HG02763 (cell line): ENCODE measurements at regions not wholly inside any gene's neighbourhood (a gene's known extent, or its start where the extent isn't known, plus 50 kb on each side); places are given as distances from the start of the nearest gene placed in this dataset.

Experiments
- ATAC-seq: cut with Tn5 transposase; IDR thresholded peaks from one replicate; pipeline ENCODE4 v1.9.1; 2021; ENCODE audit warnings: mild to moderate bottlenecking, moderate library complexity; ENCODE audit not compliant: unreplicated experiment

- no peak for ATAC-seq
These were observed 172.8 kb downstream of the PTGER3 start for GRCh38 chr1:70874818-70875217.

GRCh38 chr1:70877343-70877742 is 170.3 kb downstream of the PTGER3 start:
- ATAC-seq: no peak

GRCh38 chr1:70887936-70888335 is 159.7 kb downstream of the PTGER3 start:
- no peak for ATAC-seq

DNA sequence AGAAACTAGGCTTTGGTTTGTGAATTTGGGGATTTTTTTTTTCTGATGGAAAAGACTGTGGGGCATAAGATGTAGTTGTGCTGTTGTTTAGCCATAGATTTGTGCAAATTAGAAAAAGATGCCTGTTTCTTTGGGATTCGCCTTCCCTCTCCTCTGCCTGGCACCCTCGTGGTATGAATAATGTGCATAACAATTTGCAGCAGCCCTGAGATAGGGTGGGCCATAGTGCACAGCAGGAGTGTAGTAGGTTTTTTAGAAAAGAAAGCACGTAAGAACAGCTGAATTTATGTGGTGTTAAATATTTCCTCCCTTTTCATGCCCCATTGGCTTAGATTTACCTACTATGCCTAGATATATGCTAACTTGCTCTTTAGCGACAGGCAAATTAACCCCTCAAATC is 158.9 kb downstream of the PTGER3 start:
- ATAC-seq: no peak

- no peak for ATAC-seq
These were observed 157.2 kb downstream of the PTGER3 start for GRCh38 chr1:70890408-70890807.

DNA sequence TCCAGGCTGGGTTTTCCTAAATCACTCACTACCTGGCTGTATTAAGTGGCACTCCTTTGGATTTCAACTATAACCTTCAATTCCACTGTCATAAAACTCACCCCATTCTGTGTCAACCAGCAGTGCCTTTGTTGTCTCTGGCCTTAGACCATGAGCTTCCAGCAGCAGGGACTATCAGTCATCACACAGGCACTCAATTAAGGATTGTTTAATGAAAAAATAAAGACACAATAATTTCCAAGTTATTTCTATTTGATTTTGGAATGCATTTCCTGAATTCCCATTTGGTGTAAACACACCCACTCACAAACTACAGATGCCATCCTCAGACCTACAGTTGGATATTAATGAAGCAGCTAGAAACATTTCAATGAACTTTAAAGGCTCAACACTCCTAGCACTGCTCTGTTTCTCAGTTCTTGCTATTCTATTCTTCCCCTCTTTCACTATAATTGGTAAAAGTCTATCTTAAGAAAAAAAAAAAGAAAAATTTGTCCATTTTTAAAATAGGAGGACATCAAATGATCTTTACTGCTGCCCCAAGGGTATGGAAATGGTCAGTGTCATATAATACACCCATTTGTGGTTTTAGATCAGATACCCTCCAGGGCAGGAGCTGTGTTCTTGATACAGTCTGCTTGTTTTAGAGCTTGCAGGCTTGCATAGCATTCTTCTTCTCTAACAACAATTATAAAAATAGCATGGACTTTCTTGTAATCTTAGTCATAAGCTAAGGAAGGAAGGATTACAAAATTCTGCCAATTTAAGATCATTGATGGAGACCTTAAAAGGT is 156.4 kb downstream of the PTGER3 start:
- ATAC-seq: no peak

- no peak for ATAC-seq
These were observed 155.5 kb downstream of the PTGER3 start for GRCh38 chr1:70892140-70892539.

DNA sequence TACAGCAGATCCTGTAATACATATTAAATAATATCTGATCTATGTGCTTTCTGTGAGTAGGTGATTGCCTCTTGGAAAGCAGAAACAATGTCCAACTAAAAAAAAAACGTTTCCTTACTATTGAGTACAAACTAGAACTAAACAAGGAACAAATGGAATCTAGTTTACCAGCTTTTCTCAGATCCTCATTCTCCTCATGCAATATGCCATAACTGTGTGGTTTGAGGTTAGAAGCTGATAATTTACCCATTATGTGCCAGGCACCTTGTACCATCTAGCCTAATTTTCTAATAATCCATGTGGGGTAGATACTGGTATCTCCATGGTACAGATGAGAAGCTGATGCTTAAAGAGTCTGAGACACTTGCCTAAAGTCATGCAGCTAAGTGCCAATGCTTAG is 154.7 kb downstream of the PTGER3 start:
- no peak for ATAC-seq

DNA sequence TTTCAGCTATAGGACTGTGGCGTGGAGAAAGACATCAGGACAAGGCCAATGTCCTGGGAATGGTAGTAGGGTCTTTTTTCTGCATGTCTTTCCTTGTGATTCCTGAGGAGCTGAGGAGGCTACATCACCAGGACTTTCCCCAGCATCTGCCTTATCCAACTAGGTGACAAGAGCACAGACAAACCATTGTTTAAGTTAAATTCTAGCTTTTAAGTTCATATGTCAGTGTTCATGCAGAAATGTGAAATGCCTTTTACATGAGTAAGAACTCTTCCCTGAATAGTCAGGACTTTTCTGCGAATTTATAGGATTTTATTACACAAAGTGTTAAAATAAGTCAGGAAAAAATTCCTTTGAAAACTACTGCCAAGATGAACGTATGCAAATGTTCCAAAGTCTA is 154.2 kb downstream of the PTGER3 start:
- no peak for ATAC-seq

GRCh38 chr1:70895531-70895930 is 152.1 kb downstream of the PTGER3 start:
- no peak for ATAC-seq

- no peak for ATAC-seq
These were observed 151.4 kb downstream of the PTGER3 start for GRCh38 chr1:70896224-70896623.

- ATAC-seq: no peak
These were observed 150.3 kb downstream of the PTGER3 start for GRCh38 chr1:70897273-70897672.

DNA sequence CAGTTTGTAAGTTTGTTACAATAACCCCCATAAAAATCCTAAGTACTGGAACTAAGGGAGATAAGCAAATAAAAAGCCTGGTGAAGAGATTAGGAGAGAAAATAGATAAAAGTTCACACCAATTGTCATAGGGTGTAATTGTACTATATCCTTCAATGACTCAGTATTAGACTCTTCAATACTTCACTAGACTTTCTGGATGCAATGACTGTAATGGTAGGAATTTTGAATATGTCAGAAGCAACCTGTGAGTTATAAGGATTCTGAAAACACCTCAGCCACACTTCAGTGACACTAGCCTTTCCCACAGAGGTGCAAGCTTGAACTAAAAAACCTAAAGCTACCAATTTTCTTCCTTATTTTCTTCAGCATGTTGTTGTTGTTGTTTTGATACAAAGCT is 147.9 kb downstream of the PTGER3 start:
- no peak for ATAC-seq

GRCh38 chr1:70902211-70902610 is 145.4 kb downstream of the PTGER3 start:
- no peak for ATAC-seq

DNA sequence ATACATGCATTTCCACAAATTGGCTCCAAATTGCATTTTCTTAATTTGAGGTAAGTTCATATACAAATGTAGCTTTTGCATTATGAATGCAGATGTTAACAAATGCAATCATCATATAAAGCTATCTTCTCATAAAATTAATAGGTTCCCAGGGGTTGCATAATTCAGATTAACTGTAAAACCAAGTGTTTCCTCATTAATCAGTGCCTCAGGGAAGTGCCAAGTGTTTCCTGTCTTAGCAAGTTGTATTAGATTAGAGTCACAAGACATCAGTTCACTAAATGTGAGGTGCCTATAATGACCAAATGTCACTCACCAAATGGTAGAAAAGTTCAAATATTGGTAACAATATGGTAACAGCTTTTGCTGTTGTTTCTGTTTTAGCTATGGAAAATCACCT is 140.8 kb downstream of the PTGER3 start:
- ATAC-seq: no peak

GRCh38 chr1:70907563-70908310 is 139.9 kb downstream of the PTGER3 start:
- ATAC-seq: no peak

- no peak for ATAC-seq
These were observed 138.3 kb downstream of the PTGER3 start for GRCh38 chr1:70909262-70909822.

GRCh38 chr1:70910013-70910412 is 137.6 kb downstream of the PTGER3 start:
- no peak for ATAC-seq

GRCh38 chr1:70911861-70912260 is 135.8 kb downstream of the PTGER3 start:
- ATAC-seq: no peak

GRCh38 chr1:70914224-70914623 is 133.4 kb downstream of the PTGER3 start:
- no peak for ATAC-seq

DNA sequence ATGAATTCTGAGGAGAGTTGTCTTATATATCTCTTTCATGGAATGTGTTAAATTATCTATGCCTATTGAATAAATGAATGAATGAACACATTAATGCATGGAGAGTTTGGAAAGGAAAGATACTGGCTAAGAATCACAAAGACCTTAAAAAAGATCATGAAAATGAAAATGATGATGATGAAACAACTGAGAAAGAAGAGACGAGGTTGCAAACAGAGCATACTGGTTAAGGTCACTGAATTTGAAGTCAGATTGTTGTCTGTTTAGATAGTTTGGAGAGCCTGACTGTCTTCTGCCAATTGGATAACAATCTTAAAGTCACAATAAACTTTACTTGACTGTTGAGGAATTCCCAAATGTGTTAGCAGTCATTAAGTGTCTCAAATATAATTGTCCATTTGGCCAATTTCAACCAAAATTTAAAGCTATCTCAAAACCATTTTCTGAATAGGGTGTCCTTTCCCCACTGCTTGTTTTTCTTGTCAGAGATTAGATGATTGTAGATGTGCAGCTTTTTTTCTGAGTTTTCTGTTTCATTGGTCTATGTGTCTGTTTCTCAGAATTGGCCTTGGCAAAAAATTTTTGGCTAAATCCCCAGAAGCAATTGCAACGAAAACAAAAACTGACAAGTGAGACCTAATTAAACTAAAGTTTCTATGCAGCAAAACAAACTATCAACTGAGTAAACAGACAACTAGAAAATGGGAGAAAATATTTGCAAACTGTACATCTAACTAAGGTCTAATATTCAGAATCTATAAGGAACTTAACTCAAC is 132.2 kb downstream of the PTGER3 start:
- no peak for ATAC-seq
